A549 (cell line): ENCODE measurements at regions not wholly inside any gene's neighbourhood (a gene's known extent, or its start where the extent isn't known, plus 50 kb on each side); places are given as distances from the start of the nearest gene placed in this dataset.

Experiments
- ATAC-seq, 2 experiments: fragments of 200-7000 bp in 1 of 2; fragments of >200 bp in 1 of 2; cut with Nextera tagmentation in 1 of 2; cut with Tn5 transposase in 1 of 2; 3 replicates each; pipeline versions ENCODE4 v1.8.0 to v1.9.1; 2018 to 2020; ENCODE audit warnings: mild to moderate bottlenecking in 1 of 2, moderate library complexity in 1 of 2
- CTCF ChIA-PET: fragments of 300-600 bp; sonication (Branson Sonifier 250); formaldehyde crosslinking; extraction: SDS; loops from one replicate; lab custom pipeline; 2021; ENCODE audit warnings: antibody characterized with exemption, inconsistent platforms; lab: Yijun Ruan, JAX
- POLR2A ChIA-PET: fragments of 350-600 bp; formaldehyde crosslinking; extraction: SDS; loops from one replicate; lab custom pipeline; 2021; ENCODE audit warnings: antibody characterized with exemption, inconsistent platforms; lab: Yijun Ruan, JAX
- DNase-seq, 2 experiments: peaks; one replicate each; pipeline versions ENCODE4 v3.0.0 to v3.0.0-alpha.2; 2011 to 2016; ENCODE audit warnings: low read depth in 1 of 2, low spot score in 1 of 2
- FAIRE-seq: peaks from 2 replicates; lab custom pipeline; 2011; peaks lifted over from hg19 to GRCh38; lab: Jason Lieb, UNC
- H3K27ac ChIP-seq, 2 experiments: fragments of >200 bp; sonication (Bioruptor Twin); formaldehyde crosslinking; 3 replicates each; pipeline ENCODE4 v1.5.1; 2016 to 2017
- H3K4me1 ChIP-seq: fragments of >200 bp; sonication (Bioruptor Twin); formaldehyde crosslinking; 3 replicates; pipeline ENCODE4 v1.6.1; 2016
- H3K4me2 ChIP-seq: fragments of >200 bp; sonication (Bioruptor Twin); formaldehyde crosslinking; 3 replicates; pipeline ENCODE4 v1.6.1; 2016
- H3K4me3 ChIP-seq: fragments of >200 bp; sonication (Bioruptor Twin); formaldehyde crosslinking; 3 replicates; pipeline ENCODE4 v1.5.1; 2016
- H3K9me3 ChIP-seq: fragments of >200 bp; sonication (Bioruptor Twin); formaldehyde crosslinking; 3 replicates; pipeline ENCODE4 v1.6.1; 2016
- BHLHE40 ChIP-seq: IDR thresholded peaks from 2 replicates; pipeline ENCODE4 v1.6.1; 2012; ENCODE audit warnings: low read depth, low read length, inconsistent platforms
- CBX2 ChIP-seq: fragments of 200-600 bp; sonication (generic); IDR thresholded peaks from 2 replicates; pipeline ENCODE4 v1.6.1; 2016; ENCODE audit warnings: low read depth, mild to moderate bottlenecking, borderline replicate concordance
- CHD4 ChIP-seq: fragments of 200-600 bp; sonication (generic); IDR thresholded peaks from 2 replicates; pipeline ENCODE4 v1.6.1; 2016; ENCODE audit warnings: antibody characterized with exemption, mild to moderate bottlenecking, borderline replicate concordance
- EHF ChIP-seq: fragments of 250-450 bp; sonication (Bioruptor Pico); IDR thresholded peaks from 2 replicates; pipeline ENCODE4 v1.5.0; 2020; ENCODE audit warnings: mild to moderate bottlenecking
- FOSB ChIP-seq: fragments of 250-450 bp; sonication (Bioruptor Pico); IDR thresholded peaks from 2 replicates; pipeline ENCODE4 v1.5.0; 2020; ENCODE audit warnings: mild to moderate bottlenecking, moderate library complexity
- GATA3 ChIP-seq: IDR thresholded peaks from 2 replicates; pipeline ENCODE4 v1.6.1; 2012; ENCODE audit warnings: borderline replicate concordance
- HOXA7 ChIP-seq: fragments of 250-450 bp; sonication (Bioruptor Pico); IDR thresholded peaks from 2 replicates; pipeline ENCODE4 v1.5.0; 2020; ENCODE audit warnings: mild to moderate bottlenecking, moderate library complexity
- HOXB13 ChIP-seq: fragments of 250-450 bp; sonication (Bioruptor Pico); IDR thresholded peaks from 2 replicates; pipeline ENCODE4 v1.5.0; 2020; ENCODE audit warnings: low read depth, mild to moderate bottlenecking, moderate library complexity
- HOXB5 ChIP-seq: fragments of 250-450 bp; sonication (Bioruptor Pico); IDR thresholded peaks from 2 replicates; pipeline ENCODE4 v1.5.0; 2020; ENCODE audit warnings: mild to moderate bottlenecking, moderate library complexity
- JUN ChIP-seq, 2 experiments: fragments of >200 bp; sonication (Bioruptor Twin); formaldehyde crosslinking; IDR thresholded peaks; 2 replicates in 1 of 2; 3 replicates in 1 of 2; pipeline ENCODE4 v1.6.1; 2016 to 2017
- KDM1A ChIP-seq: fragments of 200-600 bp; sonication (generic); IDR thresholded peaks from 2 replicates; pipeline ENCODE4 v1.6.1; 2016; ENCODE audit warnings: low read depth, mild to moderate bottlenecking
- MAFK ChIP-seq: fragments of 450-650 bp; IDR thresholded peaks from 2 replicates; pipeline ENCODE4 v1.6.1; 2014; ENCODE audit not compliant: partially characterized antibody
- MAX ChIP-seq: IDR thresholded peaks from 2 replicates; pipeline ENCODE4 v1.6.1; 2012
- MAZ ChIP-seq: fragments of 150-350 bp; IDR thresholded peaks from 2 replicates; pipeline ENCODE4 v1.6.1; 2014; ENCODE audit warnings: antibody characterized with exemption, low read depth, low read length, borderline replicate concordance
- MYC ChIP-seq: IDR thresholded peaks from 2 replicates; pipeline ENCODE4 v1.6.1; 2012; ENCODE audit warnings: mild to moderate bottlenecking, inconsistent platforms, low read length, improper control_type of control experiment, borderline replicate concordance
- NFE2L2 ChIP-seq: fragments of 150-350 bp; conservative IDR thresholded peaks from 2 replicates; pipeline ENCODE4 v1.6.1; 2014; ENCODE audit warnings: low read length
- NR3C1 ChIP-seq: fragments of >200 bp; sonication (Bioruptor Twin); formaldehyde crosslinking; IDR thresholded peaks from 3 replicates; pipeline ENCODE4 v1.6.1; 2017
- PBX3 ChIP-seq: IDR thresholded peaks from 2 replicates; pipeline ENCODE4 v1.6.1; 2012
- POLR2A ChIP-seq: IDR thresholded peaks from 2 replicates; pipeline ENCODE4 v1.6.1; 2012; ENCODE audit warnings: mild to moderate bottlenecking, low read length
- POLR2AphosphoS2 ChIP-seq: conservative IDR thresholded peaks from 2 replicates; pipeline ENCODE4 v1.6.1; 2012; ENCODE audit warnings: low read length, improper control_type of control experiment, inconsistent platforms
- RAD21 ChIP-seq, 2 experiments: fragments of >200 bp in 1 of 2; sonication (Bioruptor Twin) in 1 of 2; formaldehyde crosslinking in 1 of 2; IDR thresholded peaks in 1 of 2; conservative IDR thresholded peaks in 1 of 2; 2 replicates in 1 of 2; 3 replicates in 1 of 2; pipeline ENCODE4 v1.6.1; 2012 to 2018; ENCODE audit warnings: inconsistent platforms in 1 of 2
- SMC3 ChIP-seq: fragments of >200 bp; sonication (Bioruptor Twin); formaldehyde crosslinking; IDR thresholded peaks from 3 replicates; pipeline ENCODE4 v1.6.1; 2018; ENCODE audit warnings: inconsistent platforms
- SREBF2 ChIP-seq: fragments of 450-650 bp; IDR thresholded peaks from 2 replicates; pipeline ENCODE4 v1.6.1; 2014; ENCODE audit warnings: mild to moderate bottlenecking, moderate library complexity
- TFCP2L1 ChIP-seq: fragments of 250-450 bp; sonication (Bioruptor Pico); IDR thresholded peaks from 2 replicates; pipeline ENCODE4 v1.5.0; 2021; ENCODE audit warnings: mild to moderate bottlenecking
- ZC3H11A ChIP-seq: fragments of 450-650 bp; IDR thresholded peaks from 2 replicates; pipeline ENCODE4 v1.6.1; 2014; ENCODE audit warnings: antibody characterized with exemption, mild to moderate bottlenecking
- ZFP36 ChIP-seq: fragments of 450-650 bp; IDR thresholded peaks from 2 replicates; pipeline ENCODE4 v1.6.1; 2014; ENCODE audit warnings: borderline replicate concordance; ENCODE audit not compliant: partially characterized antibody
- WGBS: methylation state at CpG from one replicate; pipeline ENCODE4 v1.1.6; 2017; ENCODE audit errors: missing lambda C conversion rate; 5-methylcytosine and 5-hydroxymethylcytosine counted together
- TF ChIP-seq, protein P1 (sequence below): fragments of >200 bp; sonication (Bioruptor Twin); formaldehyde crosslinking; IDR thresholded peaks from 2 replicates; pipeline ENCODE4 v1.6.1; 2016
- TF ChIP-seq, protein P2 (sequence below): fragments of 200-600 bp; sonication (generic); IDR thresholded peaks from 2 replicates; pipeline ENCODE4 v1.6.1; 2016; ENCODE audit warnings: antibody characterized with exemption, mild to moderate bottlenecking, moderate library complexity

GRCh38 chr5:2124434-2125170, 241.9 kb upstream of the IRX4 start:
- POLR2A ChIA-PET, result no interaction called here
- Histone ChIP-seq H3K27ac (no peak overlapping the region), H3K4me3 (no peak overlapping the region), H3K9me3 (peaks cover 4% of the 10 kb centered on the region; the same call in 1 of the 3 replicates), H3K4me2 (no peak overlapping the region), H3K4me1 (no peaks in the 10 kb centered on the region)
- ATAC-seq (no peak), FAIRE-seq (no peak), DNase-seq (no peak)
- TF ChIP-seq GATA3, result no peak
- CTCF ChIA-PET, result no interaction called here
- 18% methylated on average over 14 of the region's 14 CpGs for WGBS

- 33% methylated on average over 7 of the region's 7 CpGs for WGBS
- no peak for FAIRE-seq
- TF ChIP-seq CHD4 (no peak), ZFP36 (no peak), TFCP2L1 (CRISPR knock-in tag) (no peak), MYC (no peak), SMC3 (no peak), RAD21 (conservative IDR thresholded peaks at IDR 0.05 in 1 of 2, IDR thresholded peaks at IDR 0.05 in 1 of 2) (no peak), CBX2 (no peak), POLR2AphosphoS2 (no peak), FOSB (no peak), EHF (CRISPR knock-in tag) (no peak), BHLHE40 (no peak), HOXB5 (no peak)
- ATAC-seq, result no peak
- Histone ChIP-seq H3K9me3 (peaks cover 4% of the 10 kb centered on the region; the same call in 1 of the 3 replicates), H3K4me3 (no peak overlapping the region), H3K27ac (no peak overlapping the region), H3K4me1 (no peaks in the 10 kb centered on the region), H3K4me2 (no peak overlapping the region)
- DNase-seq, result no peak
- POLR2A ChIA-PET, result no interaction called here
- CTCF ChIA-PET, result no interaction called here
These were observed 241.1 kb upstream of the IRX4 start for GRCh38 chr5:2123874-2124273.

DNA sequence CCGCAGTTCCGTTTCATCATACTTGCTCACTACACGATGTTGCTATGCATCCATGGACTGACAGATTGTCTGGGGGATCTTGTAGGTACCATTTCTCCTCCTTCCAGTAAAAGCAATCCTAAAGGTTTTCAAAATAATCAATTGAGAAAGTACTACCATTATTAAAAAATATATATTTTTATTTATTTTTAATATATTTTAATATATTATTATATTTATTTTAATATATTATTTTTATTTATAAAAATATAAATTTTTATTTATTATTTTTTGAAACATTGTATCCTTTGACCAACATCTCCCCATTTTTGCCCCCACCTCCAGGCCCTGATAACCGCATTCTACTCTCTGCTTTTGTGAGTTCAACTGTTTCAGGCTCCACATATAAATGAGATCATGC, 237.6 kb upstream of the IRX4 start:
- CTCF ChIA-PET, result no interaction called here
- ATAC-seq, result no peak
- Histone ChIP-seq H3K4me3 (no peak overlapping the region), H3K27ac (no peak overlapping the region), H3K9me3 (peaks cover 4% of the 10 kb centered on the region; the same call in 1 of the 3 replicates), H3K4me2 (no peak overlapping the region), H3K4me1 (no peaks in the 10 kb centered on the region)
- no peak for DNase-seq
- 45% methylated on average over 4 of the region's 4 CpGs for WGBS
- FAIRE-seq, result no peak
- no peak for TF ChIP-seq NFE2L2
- POLR2A ChIA-PET, result no interaction called here

- no peak overlapping the region for H3K4me2 ChIP-seq
- WGBS, result 24% methylated on average over 6 of the region's 6 CpGs
- CTCF ChIA-PET, result no interaction called here
- peaks cover 4% of the 10 kb centered on the region; the same call in 1 of the 3 replicates for H3K9me3 ChIP-seq
- POLR2A ChIA-PET, result no interaction called here
- H3K27ac ChIP-seq, result no peak overlapping the region
- no peak for DNase-seq
- no peak for FAIRE-seq
- ATAC-seq, result no peak
- no peaks in the 10 kb centered on the region for H3K4me1 ChIP-seq
- H3K4me3 ChIP-seq, result no peak overlapping the region
- TF ChIP-seq MAFK (no peak), HOXA7 (CRISPR knock-in tag) (no peak), MAZ (no peak), MAX (no peak), JUN (IDR thresholded peaks at IDR 0.05) (no peak), PBX3 (no peak), NR3C1 (no peak), ZC3H11A (no peak), HOXB13 (CRISPR knock-in tag) (no peak), POLR2A (no peak), KDM1A (no peak), SMC3 (no peak), SREBF2 (no peak)
- TF ChIP-seq, protein P1, sequence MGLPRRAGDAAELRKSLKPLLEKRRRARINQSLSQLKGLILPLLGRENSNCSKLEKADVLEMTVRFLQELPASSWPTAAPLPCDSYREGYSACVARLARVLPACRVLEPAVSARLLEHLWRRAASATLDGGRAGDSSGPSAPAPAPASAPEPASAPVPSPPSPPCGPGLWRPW, result no peak
- TF ChIP-seq, protein P2, sequence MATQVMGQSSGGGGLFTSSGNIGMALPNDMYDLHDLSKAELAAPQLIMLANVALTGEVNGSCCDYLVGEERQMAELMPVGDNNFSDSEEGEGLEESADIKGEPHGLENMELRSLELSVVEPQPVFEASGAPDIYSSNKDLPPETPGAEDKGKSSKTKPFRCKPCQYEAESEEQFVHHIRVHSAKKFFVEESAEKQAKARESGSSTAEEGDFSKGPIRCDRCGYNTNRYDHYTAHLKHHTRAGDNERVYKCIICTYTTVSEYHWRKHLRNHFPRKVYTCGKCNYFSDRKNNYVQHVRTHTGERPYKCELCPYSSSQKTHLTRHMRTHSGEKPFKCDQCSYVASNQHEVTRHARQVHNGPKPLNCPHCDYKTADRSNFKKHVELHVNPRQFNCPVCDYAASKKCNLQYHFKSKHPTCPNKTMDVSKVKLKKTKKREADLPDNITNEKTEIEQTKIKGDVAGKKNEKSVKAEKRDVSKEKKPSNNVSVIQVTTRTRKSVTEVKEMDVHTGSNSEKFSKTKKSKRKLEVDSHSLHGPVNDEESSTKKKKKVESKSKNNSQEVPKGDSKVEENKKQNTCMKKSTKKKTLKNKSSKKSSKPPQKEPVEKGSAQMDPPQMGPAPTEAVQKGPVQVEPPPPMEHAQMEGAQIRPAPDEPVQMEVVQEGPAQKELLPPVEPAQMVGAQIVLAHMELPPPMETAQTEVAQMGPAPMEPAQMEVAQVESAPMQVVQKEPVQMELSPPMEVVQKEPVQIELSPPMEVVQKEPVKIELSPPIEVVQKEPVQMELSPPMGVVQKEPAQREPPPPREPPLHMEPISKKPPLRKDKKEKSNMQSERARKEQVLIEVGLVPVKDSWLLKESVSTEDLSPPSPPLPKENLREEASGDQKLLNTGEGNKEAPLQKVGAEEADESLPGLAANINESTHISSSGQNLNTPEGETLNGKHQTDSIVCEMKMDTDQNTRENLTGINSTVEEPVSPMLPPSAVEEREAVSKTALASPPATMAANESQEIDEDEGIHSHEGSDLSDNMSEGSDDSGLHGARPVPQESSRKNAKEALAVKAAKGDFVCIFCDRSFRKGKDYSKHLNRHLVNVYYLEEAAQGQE, result no peak
These were observed 236.8 kb upstream of the IRX4 start for GRCh38 chr5:2119573-2119972.
